PC-9 (cell line): ENCODE measurements at regions not wholly inside any gene's neighbourhood (a gene's known extent, or its start where the extent isn't known, plus 50 kb on each side); places are given as distances from the start of the nearest gene placed in this dataset.
A peak's percentile ranks its signal among the peaks of the same experiment; 100 is the strongest.

ENCODE experiments used
- BruUV-seq: library from RNA; stranded (reverse); fragments of 400-500 nt; replicated peaks from 2 replicates; lab custom pipeline; 2021; lab: Mats Ljungman, UMichigan
- CTCF ChIA-PET: fragments of 300-600 bp; sonication (Branson Sonifier 250); formaldehyde crosslinking; loops from one replicate; lab custom pipeline; 2022; ENCODE audit warnings: antibody characterized with exemption; lab: Charles Lee
- POLR2A ChIA-PET: fragments of 300-600 bp; sonication (Branson Sonifier 250); formaldehyde crosslinking; loops from one replicate; lab custom pipeline; 2022; ENCODE audit warnings: antibody characterized with exemption; ENCODE audit not compliant: unreplicated experiment; lab: Charles Lee
- DNase-seq, 2 experiments: peaks; one replicate each; pipeline versions ENCODE4 v3.0.0 to v3.0.0-alpha.2; 2015 to 2022; ENCODE audit warnings: mixed read lengths in 1 of 2
- H2AFZ ChIP-seq: fragments of 200-600 bp; sonication (generic); 2 replicates; pipeline ENCODE4 v1.8.1; 2017; ENCODE audit warnings: antibody characterized with exemption
- H3F3A ChIP-seq: fragments of 200-600 bp; sonication (generic); 2 replicates; pipeline ENCODE4 v1.8.1; 2017; ENCODE audit warnings: antibody characterized with exemption, mild to moderate bottlenecking, low read depth; ENCODE audit not compliant: insufficient read depth
- H3K27ac ChIP-seq: fragments of 200-600 bp; sonication (generic); 2 replicates; pipeline ENCODE4 v1.6.1; 2016; ENCODE audit warnings: mixed run types
- H3K27me3 ChIP-seq: fragments of 200-600 bp; sonication (generic); 2 replicates; pipeline ENCODE4 v1.6.1; 2016; ENCODE audit warnings: low read depth, mixed run types; ENCODE audit not compliant: insufficient read depth
- H3K36me3 ChIP-seq: fragments of 200-600 bp; sonication (generic); 2 replicates; pipeline ENCODE4 v1.6.1; 2016; ENCODE audit warnings: low read depth, mixed run types
- H3K4me1 ChIP-seq: fragments of 200-600 bp; sonication (generic); replicated peaks from 2 replicates; pipeline ENCODE4 v1.6.1; 2016; ENCODE audit warnings: mixed run types; ENCODE audit not compliant: insufficient read depth
- H3K4me2 ChIP-seq: fragments of 200-600 bp; sonication (generic); 2 replicates; pipeline ENCODE4 v1.6.1; 2017; ENCODE audit warnings: mixed run types
- H3K4me3 ChIP-seq: fragments of 200-600 bp; sonication (generic); 2 replicates; pipeline ENCODE4 v1.6.1; 2016; ENCODE audit warnings: mixed run types
- H3K79me2 ChIP-seq: fragments of 200-600 bp; sonication (generic); 2 replicates; pipeline ENCODE4 v1.6.1; 2017; ENCODE audit warnings: low read depth, mixed run types
- H3K9me2 ChIP-seq: fragments of 200-600 bp; sonication (generic); 2 replicates; pipeline ENCODE4 v1.8.1; 2017; ENCODE audit warnings: mild to moderate bottlenecking; ENCODE audit not compliant: insufficient read depth
- H3K9me3 ChIP-seq: fragments of 200-600 bp; sonication (generic); 2 replicates; pipeline ENCODE4 v1.8.1; 2016; ENCODE audit warnings: low read depth; ENCODE audit not compliant: insufficient read depth
- H4K20me1 ChIP-seq: fragments of 200-600 bp; sonication (generic); 2 replicates; pipeline ENCODE4 v1.8.1; 2017; ENCODE audit not compliant: insufficient read depth
- EZH2 ChIP-seq: fragments of 200-600 bp; sonication (generic); IDR thresholded peaks from 2 replicates; pipeline ENCODE4 v1.8.0; 2017; ENCODE audit warnings: antibody characterized with exemption, low read depth
- intact Hi-C: fragments of 100-400 bp; cut with micrococcal nuclease; formaldehyde crosslinking; loops from one replicate; pipeline ENCODE4 v1.10.0; 2022; ENCODE audit not compliant: unreplicated experiment
- TF ChIP-seq, protein P1 (sequence below): fragments of 200-600 bp; sonication (generic); conservative IDR thresholded peaks from 2 replicates; pipeline ENCODE4 v1.6.1; 2017; ENCODE audit warnings: mixed run types, antibody characterized with exemption, mild to moderate bottlenecking, moderate library complexity

DNA sequence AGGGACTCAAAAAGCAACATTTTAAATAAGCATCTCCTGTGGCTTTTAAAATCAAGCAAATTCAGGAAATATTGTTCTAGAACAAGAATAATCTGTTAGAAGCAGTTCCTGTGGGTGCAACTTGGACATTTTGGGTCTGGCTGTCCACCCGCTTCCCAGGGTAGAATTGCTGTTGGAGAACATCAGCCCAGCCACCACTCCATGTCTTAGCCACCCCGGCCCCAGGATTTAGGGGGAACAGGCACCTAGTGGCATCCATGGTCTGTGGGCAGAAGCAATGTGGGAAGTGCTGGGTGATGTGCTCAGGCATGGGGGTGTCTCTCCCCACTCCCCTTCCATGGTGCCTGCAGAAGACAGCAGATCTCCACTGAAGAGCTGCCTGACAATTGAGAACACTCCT lies 162.6 kb downstream of the KLF13 start:
- Histone ChIP-seq H3K9me2 (no peaks in the 10 kb centered on the region), H3K27ac (no peak overlapping the region), H3F3A (no peaks in the 10 kb centered on the region), H3K4me2 (no peak overlapping the region), H3K4me3 (no peak overlapping the region), H2AFZ (no peak overlapping the region), H3K27me3 (no peaks in the 10 kb centered on the region; the same call in 1 of the 2 replicates), H3K4me1 (no peaks in the 10 kb centered on the region), H4K20me1 (no peaks in the 10 kb centered on the region), H3K36me3 (no peaks in the 10 kb centered on the region), H3K9me3 (no peaks in the 10 kb centered on the region), H3K79me2 (no peaks in the 10 kb centered on the region)
- TF ChIP-seq EZH2 = no peak
- TF ChIP-seq, protein P1, sequence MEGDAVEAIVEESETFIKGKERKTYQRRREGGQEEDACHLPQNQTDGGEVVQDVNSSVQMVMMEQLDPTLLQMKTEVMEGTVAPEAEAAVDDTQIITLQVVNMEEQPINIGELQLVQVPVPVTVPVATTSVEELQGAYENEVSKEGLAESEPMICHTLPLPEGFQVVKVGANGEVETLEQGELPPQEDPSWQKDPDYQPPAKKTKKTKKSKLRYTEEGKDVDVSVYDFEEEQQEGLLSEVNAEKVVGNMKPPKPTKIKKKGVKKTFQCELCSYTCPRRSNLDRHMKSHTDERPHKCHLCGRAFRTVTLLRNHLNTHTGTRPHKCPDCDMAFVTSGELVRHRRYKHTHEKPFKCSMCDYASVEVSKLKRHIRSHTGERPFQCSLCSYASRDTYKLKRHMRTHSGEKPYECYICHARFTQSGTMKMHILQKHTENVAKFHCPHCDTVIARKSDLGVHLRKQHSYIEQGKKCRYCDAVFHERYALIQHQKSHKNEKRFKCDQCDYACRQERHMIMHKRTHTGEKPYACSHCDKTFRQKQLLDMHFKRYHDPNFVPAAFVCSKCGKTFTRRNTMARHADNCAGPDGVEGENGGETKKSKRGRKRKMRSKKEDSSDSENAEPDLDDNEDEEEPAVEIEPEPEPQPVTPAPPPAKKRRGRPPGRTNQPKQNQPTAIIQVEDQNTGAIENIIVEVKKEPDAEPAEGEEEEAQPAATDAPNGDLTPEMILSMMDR = no peak
- DNase-seq = no peak
- intact Hi-C loops = loop anchor here (2.0 to 5.0 kb wide), 2 partner anchors 286 to 597 kb away; no protein-coding TSS in a partner anchor
- CTCF ChIA-PET = no interaction called here
- no TSS peak for BruUV-seq
- POLR2A ChIA-PET = no interaction called here

DNA sequence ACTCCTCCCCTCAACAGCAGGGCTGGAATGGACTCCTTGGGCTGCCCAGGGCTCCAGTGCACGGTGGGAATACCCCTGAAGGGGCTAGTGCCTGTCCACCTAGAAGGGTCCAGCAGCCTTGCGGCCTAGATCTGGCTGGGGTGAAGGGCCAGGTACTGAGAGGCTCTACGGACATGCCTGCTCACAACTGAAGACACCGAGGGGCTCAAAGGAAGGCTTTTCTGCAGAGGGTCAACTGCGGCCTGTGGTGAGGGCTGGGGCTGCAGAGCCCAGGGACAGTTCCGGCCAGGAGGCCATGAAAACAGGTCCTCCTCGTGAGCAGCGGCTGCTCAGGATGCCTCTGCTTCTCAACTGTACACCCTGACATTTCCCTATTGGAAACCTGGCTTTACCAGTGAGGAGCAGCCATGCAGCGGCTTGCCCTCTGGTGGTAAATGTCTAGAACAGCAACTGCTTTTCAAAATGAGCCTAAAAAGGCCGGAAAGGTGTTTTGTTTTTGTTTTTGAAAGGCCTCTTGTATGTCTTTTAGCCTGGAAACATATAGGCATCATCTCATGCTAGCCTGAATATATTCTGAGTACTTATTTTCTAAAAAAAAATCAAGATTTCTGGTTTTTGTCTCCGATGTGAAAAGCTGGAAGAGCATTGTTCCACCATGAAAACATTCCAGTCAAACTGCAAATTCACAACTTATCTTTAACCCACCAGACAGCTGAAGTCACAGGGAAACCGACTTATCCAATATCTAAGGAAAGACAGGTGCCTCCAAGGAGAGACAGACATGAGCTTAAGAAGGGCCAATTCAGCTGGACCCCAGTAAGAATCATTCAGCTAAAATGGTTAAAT lies 163.4 kb downstream of the KLF13 start:
- ChIA-PET CTCF (interaction anchor here (0.6 kb wide), 1 partner anchor 380 kb away, joined by 3 read pairs; the partner anchor contains the start of gene OTUD7A), POLR2A (no interaction called here)
- no peak overlapping the region for H3K27ac ChIP-seq
- H3K4me1 ChIP-seq = no peaks in the 10 kb centered on the region
- intact Hi-C loops = loop anchor here (2.0 to 5.0 kb wide), 2 partner anchors 287 to 598 kb away; no protein-coding TSS in a partner anchor
- H2AFZ ChIP-seq = no peak overlapping the region
- no peaks in the 10 kb centered on the region for H3K79me2 ChIP-seq
- no peak overlapping the region for H3K4me3 ChIP-seq
- H3K9me3 ChIP-seq = no peaks in the 10 kb centered on the region
- no peaks in the 10 kb centered on the region for H3F3A ChIP-seq
- peak in 1 of 2 experiments; percentile 3 for DNase-seq
- no peaks in the 10 kb centered on the region for H3K36me3 ChIP-seq
- H3K9me2 ChIP-seq = no peaks in the 10 kb centered on the region
- TF ChIP-seq, protein P1 = peak; percentile 75
- no peak for TF ChIP-seq EZH2
- no peak overlapping the region for H3K4me2 ChIP-seq
- H4K20me1 ChIP-seq = no peaks in the 10 kb centered on the region
- H3K27me3 ChIP-seq = no peaks in the 10 kb centered on the region; the same call in 1 of the 2 replicates
- no TSS peak for BruUV-seq

DNA sequence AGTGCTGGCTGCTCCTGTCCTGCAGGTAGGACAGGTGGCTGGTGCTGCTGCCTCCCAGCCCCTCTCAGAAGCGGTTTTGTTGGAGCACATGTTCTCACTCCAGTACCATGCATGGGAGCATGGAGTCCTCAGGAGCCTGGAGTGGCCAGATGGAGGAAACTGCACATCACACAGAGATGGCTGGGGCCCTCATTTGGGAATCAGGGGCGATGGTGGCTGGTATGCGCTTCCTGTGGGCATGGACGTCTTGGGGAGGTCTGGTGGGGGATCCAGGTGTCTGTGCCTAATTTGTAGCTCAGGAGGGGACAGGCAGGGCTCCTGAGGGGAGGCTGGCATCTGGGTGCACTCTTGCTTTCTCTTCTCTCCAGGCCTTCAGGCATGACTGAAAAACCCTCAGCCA lies 168.2 kb downstream of the KLF13 start:
- no peaks in the 10 kb centered on the region for H3K79me2 ChIP-seq
- no peak overlapping the region for H2AFZ ChIP-seq
- intact Hi-C loops = no loop called here
- no peaks in the 10 kb centered on the region for H3F3A ChIP-seq
- H3K4me1 ChIP-seq = no peaks in the 10 kb centered on the region
- H3K36me3 ChIP-seq = no peaks in the 10 kb centered on the region
- no peaks in the 10 kb centered on the region for H3K9me3 ChIP-seq
- no peak overlapping the region for H3K27ac ChIP-seq
- no peak for DNase-seq
- POLR2A ChIA-PET = no interaction called here
- no TSS peak for BruUV-seq
- no peak overlapping the region for H3K4me2 ChIP-seq
- H3K27me3 ChIP-seq = peaks cover 10% of the 10 kb centered on the region; the same call in 1 of the 2 replicates
- H4K20me1 ChIP-seq = no peaks in the 10 kb centered on the region
- CTCF ChIA-PET = no interaction called here
- H3K9me2 ChIP-seq = no peaks in the 10 kb centered on the region
- TF ChIP-seq, protein P1 = no peak
- TF ChIP-seq EZH2 = no peak
- no peak overlapping the region for H3K4me3 ChIP-seq
